ENCODE measurements at regions not wholly inside any gene's neighbourhood (a gene's known extent, or its start where the extent isn't known, plus 50 kb on each side); places are given as distances from the start of the nearest gene placed in this dataset.

DNA sequence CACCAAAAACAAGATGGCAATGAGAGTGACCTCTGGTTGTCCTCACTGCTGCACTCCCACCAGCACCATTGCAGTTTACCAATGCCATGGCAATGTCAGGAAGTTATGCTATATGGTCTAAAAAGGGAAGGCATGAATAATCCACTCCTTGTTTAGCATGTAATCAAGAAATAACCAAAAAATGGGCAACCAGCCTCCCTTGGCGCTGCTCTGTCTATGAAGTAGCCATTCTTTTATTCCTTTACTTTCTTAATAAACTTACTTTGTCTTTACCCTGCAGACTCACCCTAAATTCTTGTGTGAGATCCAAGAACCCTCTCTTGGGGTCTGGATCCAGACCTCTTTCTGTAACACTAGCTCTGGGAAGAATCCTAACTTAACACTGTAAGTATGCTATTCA is 127.4 kb upstream of the IFNE start:
- Histone ChIP-seq H3K4me1 (no peaks in the 10 kb centered on the region), H3K27ac (no peak overlapping the region), H3K9me3 (no peaks in the 10 kb centered on the region), H3K27me3 (no peaks in the 10 kb centered on the region), H3K4me3 (no peak overlapping the region), H3K36me3 (ENCODE audit: low read depth, missing control alignments) (no peaks in the 10 kb centered on the region)
- no peak for DNase-seq
- no peak for TF ChIP-seq POLR2A (IDR thresholded peaks at IDR 0.05)
- TF ChIP-seq, protein P1, sequence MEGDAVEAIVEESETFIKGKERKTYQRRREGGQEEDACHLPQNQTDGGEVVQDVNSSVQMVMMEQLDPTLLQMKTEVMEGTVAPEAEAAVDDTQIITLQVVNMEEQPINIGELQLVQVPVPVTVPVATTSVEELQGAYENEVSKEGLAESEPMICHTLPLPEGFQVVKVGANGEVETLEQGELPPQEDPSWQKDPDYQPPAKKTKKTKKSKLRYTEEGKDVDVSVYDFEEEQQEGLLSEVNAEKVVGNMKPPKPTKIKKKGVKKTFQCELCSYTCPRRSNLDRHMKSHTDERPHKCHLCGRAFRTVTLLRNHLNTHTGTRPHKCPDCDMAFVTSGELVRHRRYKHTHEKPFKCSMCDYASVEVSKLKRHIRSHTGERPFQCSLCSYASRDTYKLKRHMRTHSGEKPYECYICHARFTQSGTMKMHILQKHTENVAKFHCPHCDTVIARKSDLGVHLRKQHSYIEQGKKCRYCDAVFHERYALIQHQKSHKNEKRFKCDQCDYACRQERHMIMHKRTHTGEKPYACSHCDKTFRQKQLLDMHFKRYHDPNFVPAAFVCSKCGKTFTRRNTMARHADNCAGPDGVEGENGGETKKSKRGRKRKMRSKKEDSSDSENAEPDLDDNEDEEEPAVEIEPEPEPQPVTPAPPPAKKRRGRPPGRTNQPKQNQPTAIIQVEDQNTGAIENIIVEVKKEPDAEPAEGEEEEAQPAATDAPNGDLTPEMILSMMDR (IDR thresholded peaks at IDR 0.05), result no peak
- intact Hi-C loops (cut with DNase I; ENCODE audit: low total_unique reads), result no loop called here
- 85 to 95% methylated on average over 1 of the region's 1 CpG for WGBS, 2 donors

DNA sequence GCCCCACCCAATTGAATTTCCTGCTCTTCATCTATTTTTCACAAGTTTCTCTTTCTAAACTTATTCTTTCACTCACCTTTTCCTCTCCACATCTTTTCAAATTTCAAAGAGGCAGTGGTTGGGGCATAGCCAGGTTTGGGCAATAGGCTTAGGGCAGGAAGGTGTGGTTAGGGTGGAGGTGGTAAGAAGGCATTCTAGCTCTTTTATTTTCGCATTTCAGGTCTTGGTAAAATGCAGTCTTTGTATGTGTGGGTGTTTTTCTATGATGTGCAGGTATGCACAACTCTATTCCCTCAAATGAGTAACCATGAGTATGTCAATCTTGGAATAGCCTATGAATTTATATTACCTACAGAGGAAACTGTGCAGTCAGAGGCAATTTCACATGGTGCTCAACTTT is 129.8 kb upstream of the IFNE start:
- no peak for TF ChIP-seq POLR2A (IDR thresholded peaks at IDR 0.05)
- TF ChIP-seq, protein P1 (IDR thresholded peaks at IDR 0.05), result no peak
- WGBS, 2 donors, result 80 to 86% methylated on average over 1 of the region's 1 CpG
- H3K9me3 ChIP-seq, result no peaks in the 10 kb centered on the region
- no peaks in the 10 kb centered on the region for H3K27me3 ChIP-seq
- no peak overlapping the region for H3K4me3 ChIP-seq
- H3K36me3 ChIP-seq (ENCODE audit: low read depth, missing control alignments), result no peaks in the 10 kb centered on the region
- no peaks in the 10 kb centered on the region for H3K4me1 ChIP-seq
- DNase-seq, result no peak
- H3K27ac ChIP-seq, result no peak overlapping the region
- intact Hi-C loops (cut with DNase I; ENCODE audit: low total_unique reads), result no loop called here

DNA sequence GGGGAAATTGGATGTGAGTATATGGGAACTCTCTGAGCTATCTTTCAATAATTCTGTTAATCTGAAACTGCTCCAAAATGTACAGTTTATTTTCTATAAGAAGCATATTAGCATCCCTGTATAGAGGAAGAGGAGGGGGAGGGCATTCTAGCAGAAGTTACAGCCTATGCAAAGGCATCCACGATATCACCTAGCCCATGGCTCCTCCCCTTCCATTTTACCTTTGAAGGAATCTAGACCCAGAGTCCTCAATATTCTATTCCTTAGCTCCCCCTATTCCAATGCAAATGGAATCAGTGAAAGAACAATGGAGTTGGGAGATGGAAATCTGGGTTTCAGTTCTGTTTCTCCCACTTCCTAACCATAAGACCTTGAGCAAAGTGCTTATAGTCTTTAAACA is 132.9 kb upstream of the IFNE start:
- H3K36me3 ChIP-seq (ENCODE audit: low read depth, missing control alignments), result no peaks in the 10 kb centered on the region
- DNase-seq, result no peak

DNA sequence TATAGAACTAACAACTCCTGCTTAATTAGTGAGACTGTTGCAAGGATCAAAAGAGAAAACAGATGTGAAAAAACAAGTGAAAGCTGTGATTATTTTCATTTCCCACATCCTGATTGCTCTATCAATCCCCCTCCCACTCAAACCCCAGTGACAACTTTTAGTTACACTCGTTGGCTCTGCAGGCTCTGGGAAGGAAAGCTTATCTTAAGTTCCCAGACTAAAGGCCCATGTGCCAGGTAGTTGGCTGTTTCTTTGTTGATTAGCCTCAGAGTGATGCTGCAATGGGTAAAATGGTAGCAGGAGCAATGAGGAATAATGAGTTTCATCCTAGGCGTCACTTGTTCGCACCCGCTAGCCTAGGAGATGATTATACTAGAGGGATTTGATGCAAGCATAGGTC is 133.3 kb upstream of the IFNE start:
- no peak for TF ChIP-seq POLR2A (IDR thresholded peaks at IDR 0.05)
- TF ChIP-seq, protein P1 (IDR thresholded peaks at IDR 0.05), result no peak
- intact Hi-C loops (cut with DNase I; ENCODE audit: low total_unique reads), result no loop called here

More for the DNA sequence above, 132.9 kb upstream of the IFNE start:
- no peaks in the 10 kb centered on the region for H3K27me3 ChIP-seq
- no peak for TF ChIP-seq POLR2A (IDR thresholded peaks at IDR 0.05)
- TF ChIP-seq, protein P1 (IDR thresholded peaks at IDR 0.05), result no peak
- H3K9me3 ChIP-seq, result no peaks in the 10 kb centered on the region
- 18 to 56% methylated on average over 1 of the region's 1 CpG for WGBS, 2 donors
- no peaks in the 10 kb centered on the region for H3K4me1 ChIP-seq
- no peak overlapping the region for H3K4me3 ChIP-seq
- intact Hi-C loops (cut with DNase I; ENCODE audit: low total_unique reads), result no loop called here
- no peak overlapping the region for H3K27ac ChIP-seq

DNA sequence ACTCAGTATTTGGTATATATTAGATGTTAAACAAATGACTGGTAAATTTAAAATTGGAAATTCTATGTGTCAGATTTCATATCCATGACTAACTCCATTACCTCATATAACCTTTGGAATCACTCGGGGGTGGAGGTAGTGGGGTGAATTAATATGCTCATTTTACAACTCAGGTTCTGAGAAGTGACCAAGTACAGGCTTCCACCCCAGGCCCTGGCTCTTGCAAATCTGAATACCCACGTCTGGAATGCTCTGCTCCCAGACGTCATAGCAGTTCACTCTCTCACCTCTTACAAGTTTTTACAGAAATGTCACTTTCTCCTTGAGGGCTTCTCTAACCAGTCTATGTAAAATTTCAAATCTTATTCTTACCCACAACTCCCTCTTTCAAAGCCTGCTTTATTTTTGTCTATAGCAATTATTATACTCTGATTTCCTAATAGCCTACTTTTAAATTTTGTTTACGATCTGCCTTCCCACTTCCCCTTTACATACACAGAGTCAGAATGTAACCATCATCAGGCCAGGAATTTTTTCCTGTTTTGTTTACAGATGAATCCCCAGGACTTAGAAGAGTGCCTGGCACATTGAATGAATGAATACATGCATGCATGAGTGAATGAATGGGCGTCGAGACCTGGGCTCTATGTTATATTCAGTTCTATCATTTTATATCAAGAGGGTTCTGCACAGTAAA is 134.1 kb upstream of the IFNE start:
- Histone ChIP-seq H3K9me3 (no peaks in the 10 kb centered on the region), H3K27me3 (no peaks in the 10 kb centered on the region), H3K4me3 (no peak overlapping the region), H3K27ac (no peak overlapping the region), H3K36me3 (ENCODE audit: low read depth, missing control alignments) (no peaks in the 10 kb centered on the region), H3K4me1 (no peaks in the 10 kb centered on the region)
- 70 to 76% methylated on average over 6 of the region's 6 CpGs for WGBS, 2 donors
- no peak for DNase-seq
- intact Hi-C loops (cut with DNase I; ENCODE audit: low total_unique reads), result no loop called here
- TF ChIP-seq, protein P1 (IDR thresholded peaks at IDR 0.05), result no peak
- no peak for TF ChIP-seq POLR2A (IDR thresholded peaks at IDR 0.05)

More for the DNA sequence above, 133.3 kb upstream of the IFNE start:
- no peaks in the 10 kb centered on the region for H3K36me3 ChIP-seq (ENCODE audit: low read depth, missing control alignments)
- H3K27ac ChIP-seq, result no peak overlapping the region
- H3K27me3 ChIP-seq, result no peaks in the 10 kb centered on the region
- WGBS, 2 donors, result 75 to 78% methylated on average over 4 of the region's 4 CpGs
- no peak overlapping the region for H3K4me3 ChIP-seq
- no peaks in the 10 kb centered on the region for H3K4me1 ChIP-seq
- H3K9me3 ChIP-seq, result no peaks in the 10 kb centered on the region
- DNase-seq, result no peak
